Heart left ventricle (tissue), 13 donors: ENCODE measurements at regions not wholly inside any gene's neighbourhood (a gene's known extent, or its start where the extent isn't known, plus 50 kb on each side); places are given as distances from the start of the nearest gene placed in this dataset.

Source experiments
- POLR2A ChIP-seq, 2 donors: fragments of 450-650 bp; IDR thresholded peaks; one replicate each; pipeline ENCODE4 v1.6.1; 2017; ENCODE audit warnings: antibody characterized with exemption in 2 of 2, mild to moderate bottlenecking in 2 of 2, moderate library complexity in 2 of 2
- TF ChIP-seq, protein P1 (sequence below), 12 donors: fragments of 200-600 bp; sonication (generic) in 4 of 12; IDR thresholded peaks; one replicate each; pipeline versions ENCODE4 v1.5.0 to v1.8.0; 2018 to 2022; ENCODE audit warnings: antibody characterized with exemption in 12 of 12, mild to moderate bottlenecking in 5 of 12
- donor health status: ischemic (EF 13 %, LVEDD 7.1; RV severe dilation, severe dysfunction).
- donor health status: DM: no; HTN: yes; CAD: no.
- donor health status: DM: no; HTN: no; CAD: no.
- donor health status: ischemic (EF 25% LVEDD 6.9; RV normal size, moderate dysfunction).
- donor health status: ischemic (EF 25% LVEDD 5.7; RV mildly dilated, moderate dysfunction).
- donor health status: ischemic (EF 35%, LVEDD 5.7; RV mildly dilated, moderate dysfunction).
- donor health status: nonischemic (EF 11% LVEDD 7.7; RV severe dilation, severe dysfunction).
- donor health status: DM: yes; HTN: yes; CAD: no.
- donor health status: PGD.
- donor health status: ischemic (EF 29% LVEDD 5.4; RV normal size, mild dysfunction).
- donor health status: nonischemic (EF 23%, LVEDD 6.1; RV moderate dilation, normal function).

DNA sequence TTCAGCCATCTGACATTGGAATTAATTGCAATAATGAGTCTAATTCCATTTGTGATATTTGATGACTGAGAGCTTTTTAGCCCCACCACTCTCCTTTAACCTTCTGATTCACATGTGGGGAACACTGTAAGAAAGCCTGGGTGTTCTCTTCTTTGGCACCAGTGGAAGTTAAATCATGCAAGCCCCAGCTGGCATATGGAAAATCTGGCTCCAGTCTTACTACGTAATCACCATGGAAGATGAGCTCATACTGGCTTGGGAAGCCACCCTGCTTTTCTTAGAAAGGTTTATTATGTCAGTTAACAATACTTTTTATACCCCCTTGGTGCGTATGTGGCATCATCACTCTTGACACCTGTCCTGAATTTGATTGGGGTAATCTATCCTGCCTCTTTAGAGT is 479.3 kb downstream of the SLC16A7 start:
- TF ChIP-seq, protein P1, sequence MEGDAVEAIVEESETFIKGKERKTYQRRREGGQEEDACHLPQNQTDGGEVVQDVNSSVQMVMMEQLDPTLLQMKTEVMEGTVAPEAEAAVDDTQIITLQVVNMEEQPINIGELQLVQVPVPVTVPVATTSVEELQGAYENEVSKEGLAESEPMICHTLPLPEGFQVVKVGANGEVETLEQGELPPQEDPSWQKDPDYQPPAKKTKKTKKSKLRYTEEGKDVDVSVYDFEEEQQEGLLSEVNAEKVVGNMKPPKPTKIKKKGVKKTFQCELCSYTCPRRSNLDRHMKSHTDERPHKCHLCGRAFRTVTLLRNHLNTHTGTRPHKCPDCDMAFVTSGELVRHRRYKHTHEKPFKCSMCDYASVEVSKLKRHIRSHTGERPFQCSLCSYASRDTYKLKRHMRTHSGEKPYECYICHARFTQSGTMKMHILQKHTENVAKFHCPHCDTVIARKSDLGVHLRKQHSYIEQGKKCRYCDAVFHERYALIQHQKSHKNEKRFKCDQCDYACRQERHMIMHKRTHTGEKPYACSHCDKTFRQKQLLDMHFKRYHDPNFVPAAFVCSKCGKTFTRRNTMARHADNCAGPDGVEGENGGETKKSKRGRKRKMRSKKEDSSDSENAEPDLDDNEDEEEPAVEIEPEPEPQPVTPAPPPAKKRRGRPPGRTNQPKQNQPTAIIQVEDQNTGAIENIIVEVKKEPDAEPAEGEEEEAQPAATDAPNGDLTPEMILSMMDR (IDR thresholded peaks at IDR 0.05), result no peak
- TF ChIP-seq POLR2A (IDR thresholded peaks at IDR 0.05), result no peak
